Right atrium auricular region (tissue), 2 donors: ENCODE measurements at regions not wholly inside any gene's neighbourhood (a gene's known extent, or its start where the extent isn't known, plus 50 kb on each side); places are given as distances from the start of the nearest gene placed in this dataset.
"Not testable (repeated sequence)": the region's sequence is repeated elsewhere in the genome, so short reads cannot be mapped to it uniquely, and the experiment has no call there.

Source experiments
- DNase-seq: peaks from one replicate; pipeline ENCODE4 v3.0.0-alpha.2; 2019; ENCODE audit warnings: low spot score
- H3K27ac ChIP-seq, 2 donors: fragments of 200-600 bp; sonication (generic); 1 replicate in 1 of 2; 2 replicates in 1 of 2; pipeline ENCODE4 v1.5.1; 2016 to 2019
- H3K27me3 ChIP-seq, 2 donors: fragments of 200-600 bp; sonication (generic); one replicate each; pipeline versions ENCODE4 v1.5.1 to v1.6.0; 2017 to 2019
- H3K36me3 ChIP-seq: fragments of 200-600 bp; sonication (generic); one replicate; pipeline ENCODE4 v1.5.1; 2016
- H3K4me1 ChIP-seq, 2 donors: fragments of 200-600 bp; sonication (generic); one replicate each; pipeline versions ENCODE4 v1.5.1 to v1.6.0; 2017 to 2019
- H3K4me3 ChIP-seq, 2 donors: fragments of 200-600 bp; sonication (generic); 1 replicate in 1 of 2; 2 replicates in 1 of 2; pipeline ENCODE4 v1.5.1; 2017 to 2019; ENCODE audit warnings: mild to moderate bottlenecking in 1 of 2, moderate library complexity in 1 of 2
- H3K9me3 ChIP-seq, 2 donors: fragments of 200-600 bp; sonication (generic); one replicate each; pipeline ENCODE4 v1.5.1; 2019
- CTCF ChIP-seq, 2 donors: fragments of 200-600 bp; sonication (generic); IDR thresholded peaks; one replicate each; pipeline ENCODE4 v1.5.1; 2019; ENCODE audit warnings: antibody characterized with exemption in 2 of 2

GRCh38 chr2:36123995-36124394 is 231.6 kb upstream of the CRIM1 start:
- Histone ChIP-seq H3K27ac (no peak overlapping the region), H3K27me3 (no peaks in the 10 kb centered on the region), H3K9me3 (no peaks in the 10 kb centered on the region), H3K4me3 (no peak overlapping the region), H3K4me1 (no peaks in the 10 kb centered on the region), H3K36me3 (no peaks in the 10 kb centered on the region)
- DNase-seq: no peak
- no peak for TF ChIP-seq CTCF (IDR thresholded peaks at IDR 0.05)

GRCh38 chr2:36097022-36097421 is 258.6 kb upstream of the CRIM1 start:
- DNase-seq: no peak
- Histone ChIP-seq H3K27ac (no peak overlapping the region), H3K4me3 (no peak overlapping the region), H3K4me1 (no peaks in the 10 kb centered on the region), H3K27me3 (no peaks in the 10 kb centered on the region), H3K9me3 (peaks cover 0 to 7% of the 10 kb centered on the region in 2 donors), H3K36me3 (no peaks in the 10 kb centered on the region)
- no peak for TF ChIP-seq CTCF (IDR thresholded peaks at IDR 0.05)

- H3K27ac ChIP-seq, H3K27me3 ChIP-seq, H3K36me3 ChIP-seq, H3K4me1 ChIP-seq, H3K9me3 ChIP-seq, H3K4me3 ChIP-seq, DNase-seq: not testable (repeated sequence)
These were observed 263.5 kb upstream of the CRIM1 start for GRCh38 chr2:36091844-36092741.

GRCh38 chr2:36088716-36089328 is 266.8 kb upstream of the CRIM1 start:
- H3K27ac ChIP-seq: no peak overlapping the region

DNA sequence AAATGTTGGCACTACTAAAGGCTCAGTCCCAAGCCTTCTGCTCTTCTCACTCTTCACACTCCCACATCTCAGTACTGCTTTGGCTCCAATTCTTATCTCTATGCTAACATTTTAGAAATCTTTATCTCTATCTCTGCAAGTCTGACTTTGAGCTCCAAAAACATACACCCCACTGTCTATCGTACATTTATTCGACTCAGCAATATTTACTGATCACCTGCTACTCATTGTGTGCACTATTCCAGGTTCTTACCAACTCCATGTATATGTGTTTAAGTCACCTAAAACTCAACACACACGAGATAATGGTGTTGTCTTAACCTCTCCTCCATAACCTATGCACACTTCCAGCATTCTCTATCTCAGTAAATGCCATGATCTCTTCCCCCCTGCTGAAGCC is 268.2 kb upstream of the CRIM1 start:
- H3K27ac ChIP-seq: no peak overlapping the region
- TF ChIP-seq CTCF (IDR thresholded peaks at IDR 0.05): no peak
- H3K27me3 ChIP-seq: no peaks in the 10 kb centered on the region
- DNase-seq: no peak
- H3K9me3 ChIP-seq: no peaks in the 10 kb centered on the region
- no peaks in the 10 kb centered on the region for H3K36me3 ChIP-seq
- no peaks in the 10 kb centered on the region for H3K4me1 ChIP-seq
- no peak overlapping the region for H3K4me3 ChIP-seq

More at GRCh38 chr2:36088716-36089328, 266.8 kb upstream of the CRIM1 start:
- no peak for TF ChIP-seq CTCF (IDR thresholded peaks at IDR 0.05)
- Histone ChIP-seq H3K4me3 (no peak overlapping the region), H3K27me3 (no peaks in the 10 kb centered on the region), H3K36me3 (no peaks in the 10 kb centered on the region), H3K4me1 (no peaks in the 10 kb centered on the region), H3K9me3 (peaks cover 0 to under 1% of the 10 kb centered on the region in 2 donors)
- DNase-seq: no peak

GRCh38 chr2:36079793-36080192 is 275.8 kb upstream of the CRIM1 start:
- TF ChIP-seq CTCF (IDR thresholded peaks at IDR 0.05): no peak
- Histone ChIP-seq H3K36me3 (no peaks in the 10 kb centered on the region), H3K27ac (no peak overlapping the region), H3K4me1 (no peaks in the 10 kb centered on the region), H3K4me3 (no peak overlapping the region), H3K27me3 (no peaks in the 10 kb centered on the region), H3K9me3 (no peaks in the 10 kb centered on the region)
- DNase-seq: no peak
